ENCODE measurements at regions not wholly inside any gene's neighbourhood (a gene's known extent, or its start where the extent isn't known, plus 50 kb on each side); places are given as distances from the start of the nearest gene placed in this dataset.

GRCh38 chr3:78035131-78035641 lies 995.3 kb downstream of the ROBO2 start:
- no peak overlapping the region for H3K14ac ChIP-seq (ENCODE audit: insufficient read depth, low read length)
- H3K23me2 ChIP-seq (ENCODE audit: insufficient read length, low read depth, low read length, poor library complexity, severe bottlenecking): no peaks in the 10 kb centered on the region
- H2BK120ac ChIP-seq (ENCODE audit: low read depth, low read length, poor library complexity, severe bottlenecking): no peak overlapping the region
- no peaks in the 10 kb centered on the region for H3K79me2 ChIP-seq (ENCODE audit: insufficient read depth, low read length)
- H4K20me1 ChIP-seq (ENCODE audit: control insufficient read depth, insufficient read depth, insufficient read length): no peaks in the 10 kb centered on the region
- no peak overlapping the region for H4K8ac ChIP-seq (replicated peaks; ENCODE audit: insufficient read length, low read depth, low read length)
- H3K9me3 ChIP-seq (ENCODE audit: control insufficient read depth, low read depth, low read length): no peaks in the 10 kb centered on the region
- Mint-ChIP-seq H3K4me1 (peaks cover 23 to 26% of the 10 kb centered on the region in 2 experiments), H3K27ac (peak overlapping the region in 1 of 3 experiments; percentile 23; a peak in 1 of 7 replicates), H3K36me3 (ENCODE audit: insufficient read depth in 1 of 3, low read depth in 3 of 3) (peaks cover 0 to under 1% (median 0%) of the 10 kb centered on the region in 3 experiments; a peak in 1 of 7 replicates), H3K4me3 (no peak overlapping the region), H3K9me3 (0 out of 5 replicates have a peak, but pooled peaks cover 0 to under 1% of the 10 kb centered on the region in 2 experiments), H3K27me3 (ENCODE audit: low read depth) (no peaks in the 10 kb centered on the region)
- no peak overlapping the region for H2AK5ac ChIP-seq (ENCODE audit: insufficient read length, low read length)
- H4K5ac ChIP-seq (ENCODE audit: insufficient read length, low read depth, low read length): no peak overlapping the region
- no peak overlapping the region for H2BK20ac ChIP-seq (ENCODE audit: low read depth, low read length, poor library complexity, severe bottlenecking)
- no peak overlapping the region for H3K56ac ChIP-seq (ENCODE audit: insufficient read length, low read depth, low read length)
- no CpG with 5 or more reads among the region's 7 CpGs for WGBS (ENCODE audit: extremely low coverage, insufficient read length, low lambda C conversion rate)
- no peak overlapping the region for H3K23ac ChIP-seq (ENCODE audit: insufficient read length, low read depth, low read length)
- H2BK5ac ChIP-seq (ENCODE audit: insufficient read length, low read length): no peak overlapping the region
- no peak overlapping the region for H2BK15ac ChIP-seq (ENCODE audit: low read depth, low read length)
- H2BK12ac ChIP-seq (ENCODE audit: insufficient read length, low read depth, low read length): no peak overlapping the region
- no peaks in the 10 kb centered on the region for H3K27me3 ChIP-seq (ENCODE audit: insufficient read depth, low read length)
- H3K79me1 ChIP-seq (ENCODE audit: insufficient read depth, low read depth, low read length, poor library complexity, severe bottlenecking): no peaks in the 10 kb centered on the region
- H3K4me2 ChIP-seq (ENCODE audit: insufficient read depth, insufficient read length, low read length): peak overlapping the region; percentile 16
- no peak overlapping the region for H3K27ac ChIP-seq (ENCODE audit: insufficient read length, low read depth, low read length)
- DNase-seq: no peak
- H3K4me1 ChIP-seq (ENCODE audit: insufficient read depth, low read length): peaks cover 5% of the 10 kb centered on the region; the same call in 1 of the 2 replicates
- no peak for TF ChIP-seq CTCF (conservative IDR thresholded peaks at IDR 0.05)
- H3T11ph ChIP-seq (ENCODE audit: low read length): no peak overlapping the region
- H3K9ac ChIP-seq (ENCODE audit: extremely low read depth, insufficient read length, low read length): no peak overlapping the region
- no peak overlapping the region for H2AFZ ChIP-seq (ENCODE audit: low read length)
- no peak overlapping the region for H4K91ac ChIP-seq (ENCODE audit: insufficient read length, low read depth, low read length)
- H3K18ac ChIP-seq (ENCODE audit: insufficient read length, low read depth, low read length): no peak overlapping the region
- no peak overlapping the region for H3K4ac ChIP-seq (ENCODE audit: low read depth, low read length)
